ENCODE measurements at regions not wholly inside any gene's neighbourhood (a gene's known extent, or its start where the extent isn't known, plus 50 kb on each side); places are given as distances from the start of the nearest gene placed in this dataset.

DNA sequence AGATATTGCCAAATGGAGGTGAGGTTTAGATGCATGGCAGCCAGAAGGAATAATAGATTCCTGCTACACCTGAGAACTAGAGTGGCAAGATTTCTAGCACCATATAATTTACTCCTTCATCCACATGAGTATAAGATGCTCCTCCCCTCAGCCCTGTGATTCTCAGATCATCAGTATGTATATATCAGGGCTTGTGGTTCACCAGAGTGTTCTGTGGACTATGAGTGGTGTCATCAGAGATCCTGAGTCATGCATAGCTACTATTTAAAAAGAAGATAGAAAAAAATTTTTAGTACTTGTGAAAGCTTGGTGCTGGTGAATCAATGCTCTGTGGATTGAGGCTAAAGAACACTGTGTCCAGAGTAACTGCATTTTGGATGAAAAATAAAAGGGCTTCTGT lies 285.9 kb downstream of the BMP4 start:
- DNase-seq (ENCODE audit: insufficient read length, low spot score) (no peak), FAIRE-seq (no peak)
- TF ChIP-seq POLR2AphosphoS5 (IDR thresholded peaks at IDR 0.05; ENCODE audit: low read depth, low read length) = no peak

GRCh38 chr14:53668897-53669296 lies 287.7 kb downstream of the BMP4 start:
- no peak for DNase-seq (ENCODE audit: insufficient read length, low spot score)
- TF ChIP-seq PAX5 (IDR thresholded peaks at IDR 0.05; ENCODE audit: insufficient read depth, low read length, severe bottlenecking) = no peak
- TF ChIP-seq POLR2A (IDR thresholded peaks at IDR 0.05; ENCODE audit: low read depth, low read length) = no peak
- no peak for TF ChIP-seq POU2F2 (IDR thresholded peaks at IDR 0.05; ENCODE audit: low read depth, low read length)
- TF ChIP-seq POLR2AphosphoS5 (IDR thresholded peaks at IDR 0.05; ENCODE audit: low read depth, low read length) = no peak
- no peak for TF ChIP-seq TAF1 (IDR thresholded peaks at IDR 0.05; ENCODE audit: low read depth, low read length)
- TF ChIP-seq SPI1 (IDR thresholded peaks at IDR 0.05; ENCODE audit: low read depth, low read length) = no peak
- FAIRE-seq = no peak

GRCh38 chr14:53663709-53664108 lies 292.9 kb downstream of the BMP4 start:
- FAIRE-seq (no peak), DNase-seq (ENCODE audit: insufficient read length, low spot score) (no peak)
- TF ChIP-seq POLR2A (IDR thresholded peaks at IDR 0.05; ENCODE audit: low read depth, low read length) (no peak), POU2F2 (IDR thresholded peaks at IDR 0.05; ENCODE audit: low read depth, low read length) (no peak), TAF1 (IDR thresholded peaks at IDR 0.05; ENCODE audit: low read depth, low read length) (no peak), PAX5 (IDR thresholded peaks at IDR 0.05; ENCODE audit: insufficient read depth, low read length, severe bottlenecking) (no peak), POLR2AphosphoS5 (IDR thresholded peaks at IDR 0.05; ENCODE audit: low read depth, low read length) (no peak), SPI1 (IDR thresholded peaks at IDR 0.05; ENCODE audit: low read depth, low read length) (no peak)

DNA sequence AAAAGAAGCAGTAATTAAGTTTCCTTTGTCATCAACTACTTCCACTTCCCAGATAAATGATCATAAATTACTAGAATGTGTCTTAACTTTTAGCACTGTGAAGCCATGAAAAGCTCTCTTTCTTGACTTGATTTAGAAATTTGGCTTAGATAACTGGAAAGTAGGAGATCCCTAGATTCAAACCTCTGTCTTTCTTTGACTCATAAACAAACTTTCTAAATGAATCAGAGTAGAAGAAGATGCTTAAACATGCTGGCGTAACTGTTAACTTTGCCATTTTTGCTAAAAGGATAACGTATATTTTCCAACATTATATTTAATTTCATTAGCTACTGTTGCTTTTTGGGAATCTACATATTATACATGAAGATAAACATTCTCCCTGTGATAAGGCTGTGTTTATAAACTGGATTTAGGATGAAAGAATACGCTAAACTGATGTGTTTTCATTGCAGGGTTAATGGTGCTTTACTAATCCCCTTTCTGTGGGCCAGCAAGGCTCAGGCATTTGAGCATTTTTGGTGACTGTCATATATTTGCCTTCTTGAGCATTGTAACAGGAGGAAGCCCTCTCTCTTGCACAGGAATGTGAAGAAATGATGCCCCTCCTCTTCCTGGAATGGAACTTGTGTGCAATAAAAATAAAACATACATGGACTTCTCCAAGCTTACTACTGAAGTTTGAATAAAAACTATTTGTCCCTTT lies 301.4 kb downstream of the BMP4 start:
- no peak for TF ChIP-seq POU2F2 (IDR thresholded peaks at IDR 0.05; ENCODE audit: low read depth, low read length)
- no peak for TF ChIP-seq POLR2A (IDR thresholded peaks at IDR 0.05; ENCODE audit: low read depth, low read length)
- no peak for TF ChIP-seq SPI1 (IDR thresholded peaks at IDR 0.05; ENCODE audit: low read depth, low read length)
- no peak for TF ChIP-seq TAF1 (IDR thresholded peaks at IDR 0.05; ENCODE audit: low read depth, low read length)
- TF ChIP-seq PAX5 (IDR thresholded peaks at IDR 0.05; ENCODE audit: insufficient read depth, low read length, severe bottlenecking) = no peak
- no peak for TF ChIP-seq POLR2AphosphoS5 (IDR thresholded peaks at IDR 0.05; ENCODE audit: low read depth, low read length)
- DNase-seq (ENCODE audit: insufficient read length, low spot score) (no peak), FAIRE-seq (peak; percentile 38)

GRCh38 chr14:53652068-53652467 lies 304.6 kb downstream of the BMP4 start:
- FAIRE-seq = no peak
- no peak for DNase-seq (ENCODE audit: insufficient read length, low spot score)
- TF ChIP-seq POU2F2 (IDR thresholded peaks at IDR 0.05; ENCODE audit: low read depth, low read length) (no peak), POLR2A (IDR thresholded peaks at IDR 0.05; ENCODE audit: low read depth, low read length) (no peak), PAX5 (IDR thresholded peaks at IDR 0.05; ENCODE audit: insufficient read depth, low read length, severe bottlenecking) (no peak), TAF1 (IDR thresholded peaks at IDR 0.05; ENCODE audit: low read depth, low read length) (no peak), POLR2AphosphoS5 (IDR thresholded peaks at IDR 0.05; ENCODE audit: low read depth, low read length) (no peak), SPI1 (IDR thresholded peaks at IDR 0.05; ENCODE audit: low read depth, low read length) (no peak)

GRCh38 chr14:53651096-53651740 lies 305.4 kb downstream of the BMP4 start:
- TF ChIP-seq POU2F2 (IDR thresholded peaks at IDR 0.05; ENCODE audit: low read depth, low read length) (no peak), PAX5 (IDR thresholded peaks at IDR 0.05; ENCODE audit: insufficient read depth, low read length, severe bottlenecking) (no peak), SPI1 (IDR thresholded peaks at IDR 0.05; ENCODE audit: low read depth, low read length) (0 out of 2 replicates have a peak, but pooled peaks have one; percentile 6), POLR2AphosphoS5 (IDR thresholded peaks at IDR 0.05; ENCODE audit: low read depth, low read length) (no peak)
- no peak for DNase-seq (ENCODE audit: insufficient read length, low spot score)
- FAIRE-seq = no peak

DNA sequence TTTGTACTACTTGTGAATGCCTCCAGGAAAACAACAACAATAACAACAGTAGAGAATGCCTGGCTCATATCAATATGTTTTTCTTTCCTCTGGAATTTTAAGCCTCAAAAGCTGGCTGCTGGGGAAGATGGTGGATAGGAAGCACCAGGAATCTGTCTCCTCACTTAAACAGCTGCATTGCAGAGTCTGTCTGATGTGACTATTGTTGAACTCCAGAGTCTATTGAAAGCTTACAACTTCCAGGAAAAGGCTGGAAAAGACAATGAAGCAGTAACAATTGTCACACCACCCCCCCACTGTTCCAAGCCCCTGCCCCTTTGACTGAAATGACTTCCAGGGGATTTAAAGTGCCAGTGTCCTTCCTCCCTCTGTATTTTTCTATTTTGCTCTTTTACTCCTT lies 309.7 kb downstream of the BMP4 start:
- DNase-seq (ENCODE audit: insufficient read length, low spot score) = no peak
- TF ChIP-seq TAF1 (IDR thresholded peaks at IDR 0.05; ENCODE audit: low read depth, low read length) = no peak
- TF ChIP-seq POLR2AphosphoS5 (IDR thresholded peaks at IDR 0.05; ENCODE audit: low read depth, low read length) = no peak
- TF ChIP-seq PAX5 (IDR thresholded peaks at IDR 0.05; ENCODE audit: insufficient read depth, low read length, severe bottlenecking) = no peak
- no peak for TF ChIP-seq POLR2A (IDR thresholded peaks at IDR 0.05; ENCODE audit: low read depth, low read length)
- TF ChIP-seq SPI1 (IDR thresholded peaks at IDR 0.05; ENCODE audit: low read depth, low read length) = no peak
- no peak for FAIRE-seq

DNA sequence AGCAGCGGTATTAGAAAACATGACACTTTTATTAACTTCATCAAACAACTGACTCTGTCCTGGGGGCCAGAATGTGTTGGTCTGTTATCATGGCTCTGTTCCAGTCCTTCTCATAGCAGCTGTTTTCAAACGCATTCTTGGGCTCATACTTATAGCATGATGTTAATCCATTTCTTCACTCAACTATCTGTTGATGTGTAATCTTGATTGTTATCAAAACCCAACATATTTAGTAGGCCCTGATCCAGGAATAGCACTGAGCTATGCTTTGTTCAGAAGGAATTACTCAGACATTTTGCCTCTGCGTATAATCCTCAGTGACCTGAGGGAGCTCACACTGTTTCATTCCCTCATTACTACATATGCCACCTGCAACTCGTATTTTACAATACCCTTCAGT lies 315.9 kb downstream of the BMP4 start:
- DNase-seq (ENCODE audit: insufficient read length, low spot score) (no peak), FAIRE-seq (no peak)
- TF ChIP-seq POLR2AphosphoS5 (IDR thresholded peaks at IDR 0.05; ENCODE audit: low read depth, low read length) (no peak), POU2F2 (IDR thresholded peaks at IDR 0.05; ENCODE audit: low read depth, low read length) (no peak), POLR2A (IDR thresholded peaks at IDR 0.05; ENCODE audit: low read depth, low read length) (no peak), TAF1 (IDR thresholded peaks at IDR 0.05; ENCODE audit: low read depth, low read length) (no peak), PAX5 (IDR thresholded peaks at IDR 0.05; ENCODE audit: insufficient read depth, low read length, severe bottlenecking) (no peak), SPI1 (IDR thresholded peaks at IDR 0.05; ENCODE audit: low read depth, low read length) (no peak)

GRCh38 chr14:53638966-53639365 lies 317.7 kb downstream of the BMP4 start:
- FAIRE-seq = no peak

GRCh38 chr14:53634793-53635192 lies 321.8 kb downstream of the BMP4 start:
- TF ChIP-seq POLR2A (IDR thresholded peaks at IDR 0.05; ENCODE audit: low read depth, low read length) (no peak), PAX5 (IDR thresholded peaks at IDR 0.05; ENCODE audit: insufficient read depth, low read length, severe bottlenecking) (no peak), POLR2AphosphoS5 (IDR thresholded peaks at IDR 0.05; ENCODE audit: low read depth, low read length) (no peak), TAF1 (IDR thresholded peaks at IDR 0.05; ENCODE audit: low read depth, low read length) (no peak), POU2F2 (IDR thresholded peaks at IDR 0.05; ENCODE audit: low read depth, low read length) (no peak), SPI1 (IDR thresholded peaks at IDR 0.05; ENCODE audit: low read depth, low read length) (no peak)
- FAIRE-seq = no peak
- no peak for DNase-seq (ENCODE audit: insufficient read length, low spot score)

More at GRCh38 chr14:53638966-53639365, 317.7 kb downstream of the BMP4 start:
- no peak for TF ChIP-seq POLR2AphosphoS5 (IDR thresholded peaks at IDR 0.05; ENCODE audit: low read depth, low read length)
- TF ChIP-seq SPI1 (IDR thresholded peaks at IDR 0.05; ENCODE audit: low read depth, low read length) = no peak
- no peak for TF ChIP-seq POLR2A (IDR thresholded peaks at IDR 0.05; ENCODE audit: low read depth, low read length)
- TF ChIP-seq POU2F2 (IDR thresholded peaks at IDR 0.05; ENCODE audit: low read depth, low read length) = no peak
- no peak for TF ChIP-seq TAF1 (IDR thresholded peaks at IDR 0.05; ENCODE audit: low read depth, low read length)
- TF ChIP-seq PAX5 (IDR thresholded peaks at IDR 0.05; ENCODE audit: insufficient read depth, low read length, severe bottlenecking) = no peak
- no peak for DNase-seq (ENCODE audit: insufficient read length, low spot score)
